GM19238 (cell line): ENCODE measurements at regions not wholly inside any gene's neighbourhood (a gene's known extent, or its start where the extent isn't known, plus 50 kb on each side); places are given as distances from the start of the nearest gene placed in this dataset.
A peak's percentile ranks its signal among the peaks of the same experiment; 100 is the strongest.

Source experiments
- DNase-seq: peaks from one replicate; pipeline ENCODE4 v3.0.0; 2011; ENCODE audit warnings: low spot score; ENCODE audit not compliant: insufficient read length

GRCh38 chr16:74035816-74036215, 260.8 kb upstream of the PSMD7 start:
- peak; percentile 4 for DNase-seq

GRCh38 chr16:74034862-74035261, 261.8 kb upstream of the PSMD7 start:
- no peak for DNase-seq

GRCh38 chr16:74034200-74034599, 262.4 kb upstream of the PSMD7 start:
- DNase-seq, result no peak

- DNase-seq, result no peak
Observed at GRCh38 chr16:74033441-74033995, 263.1 kb upstream of the PSMD7 start.

DNA sequence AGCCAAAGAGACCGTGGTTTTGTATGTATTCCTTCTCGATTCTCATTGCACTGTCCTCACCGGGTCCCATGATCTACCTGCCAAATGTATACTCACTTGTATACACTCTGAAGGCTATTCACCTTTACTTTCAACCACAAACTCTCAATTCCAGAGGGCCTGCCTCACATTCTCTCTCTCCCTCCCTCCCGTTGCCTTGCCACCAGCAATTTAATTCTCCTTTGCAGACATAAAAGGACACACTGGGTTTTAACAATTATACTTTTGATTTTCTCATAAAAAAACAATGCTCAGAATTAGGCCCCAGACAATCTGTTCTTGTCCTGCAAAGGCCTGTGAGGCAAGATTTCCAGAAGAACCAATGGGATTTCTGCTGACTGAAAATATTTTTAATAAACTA, 265.1 kb upstream of the PSMD7 start:
- DNase-seq, result no peak

GRCh38 chr16:74030000-74030706, 266.5 kb upstream of the PSMD7 start:
- DNase-seq, result no peak

- no peak for DNase-seq
Observed at GRCh38 chr16:74029115-74029792, 267.4 kb upstream of the PSMD7 start.

GRCh38 chr16:74026373-74027281, 270.0 kb upstream of the PSMD7 start:
- no peak for DNase-seq

DNA sequence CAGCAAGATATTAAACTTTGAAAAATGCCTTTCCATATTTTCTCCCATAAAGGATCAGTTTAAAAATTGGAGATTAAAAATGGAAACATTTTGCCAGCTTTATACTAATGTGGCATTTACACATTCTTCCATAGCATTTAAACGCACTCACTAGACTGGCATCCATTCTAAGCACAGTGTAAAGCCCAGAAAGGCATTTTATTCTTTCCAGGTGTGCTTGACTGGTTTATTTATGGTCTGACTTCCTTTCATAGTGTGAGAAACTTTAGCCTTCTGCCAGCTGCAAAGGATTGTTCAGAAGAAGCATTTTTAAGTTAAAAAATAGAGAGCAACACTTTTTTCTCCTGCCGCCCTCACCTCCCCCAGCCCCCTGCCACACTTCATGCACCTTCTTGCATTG, 271.7 kb upstream of the PSMD7 start:
- no peak for DNase-seq

- no peak for DNase-seq
Observed at GRCh38 chr16:74020095-74020670, 276.4 kb upstream of the PSMD7 start.

DNA sequence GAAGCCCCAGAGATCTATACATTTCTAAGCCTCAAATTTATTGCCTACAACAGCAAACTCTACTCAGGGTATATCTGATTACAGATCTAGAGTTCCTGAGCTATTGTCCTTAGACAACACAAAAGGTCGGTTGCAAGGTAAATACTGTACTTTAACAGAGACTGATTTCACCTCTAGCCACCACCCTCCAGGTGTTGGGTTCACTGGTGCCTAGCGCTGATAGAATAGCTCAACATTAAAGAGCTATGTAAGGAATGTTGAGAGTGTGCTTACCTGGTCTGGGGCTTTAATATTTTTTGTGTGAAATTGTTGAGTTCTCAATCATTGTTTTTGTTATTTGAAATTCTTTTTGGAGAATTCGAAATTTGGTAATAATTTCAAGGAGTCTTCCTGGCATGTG, 277.0 kb upstream of the PSMD7 start:
- no peak for DNase-seq

GRCh38 chr16:74015953-74016352, 280.7 kb upstream of the PSMD7 start:
- DNase-seq, result no peak

- no peak for DNase-seq
Observed at GRCh38 chr16:73998707-73999106, 297.9 kb upstream of the PSMD7 start.

DNA sequence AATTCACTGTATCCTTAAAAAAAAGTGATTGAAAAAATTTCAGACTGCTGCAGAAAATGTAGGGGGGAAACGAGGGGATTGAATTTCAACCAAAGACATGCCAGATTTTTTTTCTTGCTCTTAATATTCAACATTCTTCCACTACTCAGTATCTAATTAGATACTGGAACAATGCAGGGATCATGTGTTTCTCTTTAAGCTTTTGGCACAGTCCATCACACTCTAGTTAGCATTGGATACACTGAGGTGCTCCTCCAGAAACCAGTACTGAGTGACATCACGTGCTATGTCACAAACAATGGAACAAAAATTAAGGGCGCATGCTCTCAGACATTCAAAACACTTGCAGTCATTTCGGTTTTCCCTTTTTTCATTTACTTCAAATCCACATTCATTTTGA, 298.6 kb upstream of the PSMD7 start:
- DNase-seq, result no peak

DNA sequence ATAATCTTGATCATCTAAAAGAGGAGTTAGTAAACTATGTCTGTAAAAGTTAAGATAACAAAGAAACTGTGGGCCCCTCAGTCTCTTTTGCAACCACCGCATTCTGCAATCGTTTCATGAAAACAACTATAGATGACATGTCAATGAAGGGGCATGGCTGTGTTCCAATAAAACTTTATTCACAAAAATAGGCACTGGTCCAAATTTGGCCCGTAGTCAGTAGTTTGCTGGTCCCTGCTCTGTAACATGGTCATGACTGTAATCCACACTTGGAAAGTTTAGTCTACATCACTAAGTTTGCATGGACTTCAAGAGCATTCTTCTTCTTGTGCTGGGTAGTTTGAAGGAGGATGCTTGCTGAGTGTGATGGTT, 299.3 kb upstream of the PSMD7 start:
- no peak for DNase-seq

DNA sequence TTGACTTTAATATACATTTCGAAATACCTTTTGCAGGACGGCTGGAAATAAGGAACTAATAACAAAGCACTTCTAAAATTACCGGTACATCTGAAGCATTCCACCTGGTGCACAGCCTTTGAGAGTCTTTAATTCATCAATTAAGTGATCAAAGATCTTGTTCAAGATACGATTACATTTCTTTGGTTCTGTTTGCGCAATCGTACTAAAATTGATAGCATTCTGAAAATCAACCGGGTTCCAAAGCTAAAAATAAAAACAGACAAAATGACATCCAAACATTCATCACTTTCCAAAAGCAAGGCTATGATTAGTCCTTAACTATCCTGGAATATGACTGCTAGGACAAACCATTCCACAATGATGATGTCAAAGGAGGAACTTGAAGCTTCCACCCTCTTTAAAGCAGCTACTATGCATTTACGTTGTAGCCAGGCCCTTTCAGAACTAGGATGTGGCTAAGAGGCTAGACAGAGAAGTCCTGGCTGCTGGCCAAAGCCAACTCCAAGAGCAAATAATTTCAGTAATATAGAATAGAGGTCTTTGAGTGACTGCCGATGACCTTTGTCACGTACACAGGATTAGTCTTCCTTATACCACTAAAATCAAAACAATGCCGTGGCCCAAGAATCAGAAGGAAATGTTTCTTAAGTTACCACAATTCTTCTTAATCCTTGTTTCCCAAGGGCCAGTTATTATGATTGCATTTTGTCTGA, 299.8 kb upstream of the PSMD7 start:
- DNase-seq, result no peak

DNA sequence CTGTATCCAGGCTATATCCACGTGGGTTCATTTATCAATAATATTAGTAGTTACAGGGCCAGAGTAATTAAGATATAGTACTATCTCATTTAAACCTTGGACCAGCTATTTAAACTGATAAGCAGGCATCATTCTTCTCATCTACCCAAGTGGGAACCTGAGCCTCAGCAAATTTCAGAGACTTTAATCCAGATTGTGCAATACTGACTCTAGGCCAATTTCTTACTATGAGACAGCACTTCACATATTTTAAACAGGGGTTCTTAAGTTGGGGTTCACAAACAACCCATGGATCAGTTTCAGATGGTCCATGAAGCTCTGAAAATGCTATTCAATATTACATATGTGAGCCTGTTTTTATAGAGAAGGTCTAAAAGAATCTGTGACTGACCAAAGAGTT, 302.7 kb upstream of the PSMD7 start:
- DNase-seq, result no peak

DNA sequence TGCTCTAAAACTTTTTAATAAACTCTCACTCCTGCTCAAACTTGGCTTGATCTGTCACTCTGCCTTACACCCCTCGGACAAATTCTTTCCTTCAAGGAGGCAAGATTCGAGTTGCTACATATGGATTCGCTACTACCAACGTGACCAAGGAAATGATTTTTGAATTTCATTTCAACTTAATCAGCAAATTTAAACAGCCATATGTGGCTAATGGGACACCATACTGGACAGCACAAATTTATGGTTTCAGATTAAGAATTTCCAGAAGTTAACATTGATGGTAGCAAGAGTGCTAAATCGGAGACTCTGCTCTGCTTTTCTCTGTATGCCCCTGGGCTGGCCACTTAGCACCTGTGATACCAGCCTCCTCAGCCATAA, 318.2 kb upstream of the PSMD7 start:
- DNase-seq, result no peak

DNA sequence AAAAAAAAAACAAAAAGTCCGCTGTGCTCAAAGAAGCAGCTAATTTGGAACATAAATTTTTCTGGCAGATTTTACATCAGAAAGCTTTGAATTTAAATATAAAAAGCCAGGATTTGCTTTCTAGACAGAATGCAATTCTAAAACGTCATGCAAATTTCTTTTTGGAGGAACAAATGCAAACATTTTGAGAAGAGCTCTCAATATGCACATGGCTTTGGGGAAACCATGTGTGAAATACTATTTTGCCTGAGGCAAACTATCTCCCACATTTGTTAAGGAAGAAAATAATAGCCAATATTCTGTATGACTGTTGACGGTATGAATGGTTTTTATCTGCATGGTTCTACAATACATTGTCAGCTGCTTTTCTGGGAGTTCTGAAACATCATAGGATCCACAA, 320.0 kb upstream of the PSMD7 start:
- no peak for DNase-seq

- DNase-seq, result no peak
Observed at GRCh38 chr16:73973174-73973573, 323.4 kb upstream of the PSMD7 start.

DNA sequence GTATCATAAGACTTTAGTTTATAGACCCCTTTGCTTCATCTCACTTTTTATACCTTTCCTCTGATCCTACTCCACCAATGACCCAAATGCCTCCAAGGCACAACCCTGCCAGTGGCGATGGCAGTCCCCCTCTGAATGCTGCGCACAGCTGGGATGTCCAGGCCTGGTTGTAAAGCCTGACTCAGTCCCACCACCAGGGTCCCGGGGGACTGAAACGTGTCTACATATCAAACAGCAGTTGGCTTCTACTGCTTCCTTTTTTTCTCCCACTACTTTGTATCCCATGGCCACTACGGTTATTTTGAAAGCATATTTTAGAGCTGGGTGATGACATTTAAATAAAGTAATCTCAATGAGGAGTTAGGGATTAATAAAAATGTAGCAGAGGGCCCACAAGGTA, 329.8 kb upstream of the PSMD7 start:
- DNase-seq, result no peak
